ENCODE measurements at regions not wholly inside any gene's neighbourhood (a gene's known extent, or its start where the extent isn't known, plus 50 kb on each side); places are given as distances from the start of the nearest gene placed in this dataset.

- intact Hi-C loops (cut with micrococcal nuclease), result no loop called here
- DNase-seq (no peak), ATAC-seq (no peak)
- POLR2A ChIA-PET, result no interaction called here
- Histone ChIP-seq H3K9me3 (ENCODE audit: control insufficient read depth in 2 of 3, low read length in 3 of 3) (no peaks in the 10 kb centered on the region), H3K4me3 (ENCODE audit: low read length) (no peak overlapping the region), H3K4me1 (ENCODE audit: control insufficient read depth in 2 of 2, insufficient read depth in 2 of 2, low read length in 2 of 2) (no peaks in the 10 kb centered on the region), H3K27me3 (ENCODE audit: control insufficient read depth in 2 of 2, insufficient read depth in 2 of 2, low read length in 2 of 2) (no peaks in the 10 kb centered on the region), H3K36me3 (ENCODE audit: control insufficient read depth in 2 of 3, insufficient read depth in 3 of 3, low read length in 3 of 3) (no peaks in the 10 kb centered on the region), H3K27ac (ENCODE audit: low read depth, low read length) (no peak overlapping the region)
- Mint-ChIP-seq H3K4me3 (no peak overlapping the region), H3K4me1 (peaks cover 0 to 11% (median 0%) of the 10 kb centered on the region in 7 donors), H3K9me3 (peaks cover 0 to 5% (median 0%) of the 10 kb centered on the region in 11 donors), H3K27me3 (peaks cover 0 to 8% (median 5%) of the 10 kb centered on the region in 5 donors), H3K36me3 (peaks cover 0 to 5% (median 0%) of the 10 kb centered on the region in 5 donors), H3K27ac (no peak overlapping the region)
- CTCF ChIA-PET, result no interaction called here
These were observed 78.1 kb upstream of the CDK20 start for GRCh38 chr9:88052321-88052965.

DNA sequence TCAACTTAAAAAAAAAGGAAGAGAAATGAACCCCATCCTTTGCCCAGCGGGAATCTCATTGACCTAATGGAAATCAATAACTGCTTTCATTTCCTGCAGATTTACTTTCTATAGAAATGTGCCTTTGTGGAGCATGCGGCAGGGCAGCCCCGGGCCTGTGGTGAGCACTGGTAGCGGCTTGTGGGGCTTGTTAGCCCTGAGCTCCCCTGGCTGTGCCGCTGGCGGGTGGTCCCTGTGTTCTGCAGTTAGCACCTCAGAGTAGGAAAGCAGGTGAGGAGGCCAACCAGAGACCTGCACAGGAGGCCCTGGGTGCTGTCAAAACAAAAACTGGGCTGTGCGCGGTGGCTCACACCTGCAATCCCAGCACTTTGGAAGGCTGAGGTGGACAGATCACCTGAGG, 76.8 kb upstream of the CDK20 start:
- H3K27me3 ChIP-seq (ENCODE audit: control insufficient read depth in 2 of 2, insufficient read depth in 2 of 2, low read length in 2 of 2), result no peaks in the 10 kb centered on the region
- no peak overlapping the region for H3K4me3 Mint-ChIP-seq
- no peaks in the 10 kb centered on the region for H3K36me3 ChIP-seq (ENCODE audit: control insufficient read depth in 2 of 3, insufficient read depth in 3 of 3, low read length in 3 of 3)
- peaks cover 0 to 11% (median 0%) of the 10 kb centered on the region in 7 donors for H3K4me1 Mint-ChIP-seq
- ATAC-seq (no peak), DNase-seq (no peak)
- no peaks in the 10 kb centered on the region for H3K9me3 ChIP-seq (ENCODE audit: control insufficient read depth in 2 of 3, low read length in 3 of 3)
- H3K9me3 Mint-ChIP-seq, result peaks cover 0 to 5% (median 1%) of the 10 kb centered on the region in 11 donors
- ChIA-PET CTCF (no interaction called here), POLR2A (no interaction called here)
- no peak overlapping the region for H3K4me3 ChIP-seq (ENCODE audit: low read length)
- no peak overlapping the region for H3K27ac Mint-ChIP-seq
- peaks cover 0 to 9% (median 5%) of the 10 kb centered on the region in 5 donors for H3K27me3 Mint-ChIP-seq
- H3K27ac ChIP-seq (ENCODE audit: low read depth, low read length), result no peak overlapping the region
- peaks cover 0 to 7% (median 0%) of the 10 kb centered on the region in 5 donors for H3K36me3 Mint-ChIP-seq
- H3K4me1 ChIP-seq (ENCODE audit: control insufficient read depth in 2 of 2, insufficient read depth in 2 of 2, low read length in 2 of 2), result no peaks in the 10 kb centered on the region
- intact Hi-C loops (cut with micrococcal nuclease), result no loop called here

- Mint-ChIP-seq H3K4me1 (peaks cover 0 to 11% (median 0%) of the 10 kb centered on the region in 7 donors), H3K36me3 (peaks cover 0 to 5% (median 0%) of the 10 kb centered on the region in 5 donors), H3K9me3 (peaks cover 0 to 13% (median 9%) of the 10 kb centered on the region in 11 donors), H3K4me3 (no peak overlapping the region), H3K27me3 (peaks cover 0 to 9% (median 5%) of the 10 kb centered on the region in 5 donors), H3K27ac (no peak overlapping the region)
- no peak for DNase-seq
- Histone ChIP-seq H3K27ac (ENCODE audit: low read depth, low read length) (no peak overlapping the region), H3K27me3 (ENCODE audit: control insufficient read depth in 2 of 2, insufficient read depth in 2 of 2, low read length in 2 of 2) (no peaks in the 10 kb centered on the region), H3K4me3 (ENCODE audit: low read length) (no peak overlapping the region), H3K36me3 (ENCODE audit: control insufficient read depth in 2 of 3, insufficient read depth in 3 of 3, low read length in 3 of 3) (no peaks in the 10 kb centered on the region), H3K4me1 (ENCODE audit: control insufficient read depth in 2 of 2, insufficient read depth in 2 of 2, low read length in 2 of 2) (no peaks in the 10 kb centered on the region), H3K9me3 (ENCODE audit: control insufficient read depth in 2 of 3, low read length in 3 of 3) (peaks cover 0 to 2% (median under 1%) of the 10 kb centered on the region in 3 experiments)
- CTCF ChIA-PET, result no interaction called here
- intact Hi-C loops (cut with micrococcal nuclease), result no loop called here
- POLR2A ChIA-PET, result no interaction called here
- no peak for ATAC-seq
These were observed 75.5 kb upstream of the CDK20 start for GRCh38 chr9:88049677-88050307.

- POLR2A ChIA-PET, result no interaction called here
- no peaks in the 10 kb centered on the region for H3K36me3 ChIP-seq (ENCODE audit: control insufficient read depth in 2 of 3, insufficient read depth in 3 of 3, low read length in 3 of 3)
- Mint-ChIP-seq H3K27me3 (peaks cover 0 to 16% (median 10%) of the 10 kb centered on the region in 5 donors), H3K9me3 (peaks cover 10 to 29% (median 15%) of the 10 kb centered on the region in 11 donors), H3K4me1 (peaks cover 0 to 11% (median 0%) of the 10 kb centered on the region in 7 donors), H3K36me3 (peaks cover 0 to 13% (median 4%) of the 10 kb centered on the region in 5 donors), H3K4me3 (no peak overlapping the region), H3K27ac (no peak overlapping the region)
- H3K4me1 ChIP-seq (ENCODE audit: control insufficient read depth in 2 of 2, insufficient read depth in 2 of 2, low read length in 2 of 2), result no peaks in the 10 kb centered on the region
- DNase-seq (no peak), ATAC-seq (no peak)
- H3K27ac ChIP-seq (ENCODE audit: low read depth, low read length), result no peak overlapping the region
- H3K9me3 ChIP-seq (ENCODE audit: control insufficient read depth in 2 of 3, low read length in 3 of 3), result peaks cover 0 to 14% (median 8%) of the 10 kb centered on the region in 3 experiments
- CTCF ChIA-PET, result no interaction called here
- H3K4me3 ChIP-seq (ENCODE audit: low read length), result no peak overlapping the region
- H3K27me3 ChIP-seq (ENCODE audit: control insufficient read depth in 2 of 2, insufficient read depth in 2 of 2, low read length in 2 of 2), result no peaks in the 10 kb centered on the region
- intact Hi-C loops (cut with micrococcal nuclease), result no loop called here
These were observed 72.2 kb upstream of the CDK20 start for GRCh38 chr9:88046542-88046941.

DNA sequence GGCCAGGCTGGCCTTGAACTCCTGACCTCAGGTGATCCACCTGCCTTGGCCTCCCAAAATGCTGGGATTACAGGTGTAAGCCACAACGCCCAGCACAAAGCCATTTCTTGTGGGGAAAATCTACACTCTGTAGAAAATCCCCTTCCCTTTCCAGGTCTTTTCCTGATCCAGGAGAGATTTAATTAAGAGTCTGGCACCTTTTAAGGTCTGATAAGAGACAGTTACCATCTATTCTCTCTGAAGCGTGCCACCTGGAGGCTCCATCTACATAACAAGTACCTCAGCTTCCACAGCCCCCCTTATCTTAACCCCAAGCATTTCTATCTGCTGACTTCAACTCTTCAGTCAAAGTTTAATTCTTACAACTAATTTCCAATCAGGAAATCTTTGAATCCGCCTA, 71.4 kb upstream of the CDK20 start:
- Histone ChIP-seq H3K9me3 (ENCODE audit: control insufficient read depth in 2 of 3, low read length in 3 of 3) (peaks cover 0 to 14% (median 8%) of the 10 kb centered on the region in 3 experiments), H3K36me3 (ENCODE audit: control insufficient read depth in 2 of 3, insufficient read depth in 3 of 3, low read length in 3 of 3) (no peaks in the 10 kb centered on the region), H3K4me1 (ENCODE audit: control insufficient read depth in 2 of 2, insufficient read depth in 2 of 2, low read length in 2 of 2) (no peaks in the 10 kb centered on the region), H3K27me3 (ENCODE audit: control insufficient read depth in 2 of 2, insufficient read depth in 2 of 2, low read length in 2 of 2) (no peaks in the 10 kb centered on the region), H3K27ac (ENCODE audit: low read depth, low read length) (no peak overlapping the region), H3K4me3 (ENCODE audit: low read length) (no peak overlapping the region)
- ChIA-PET POLR2A (no interaction called here), CTCF (no interaction called here)
- Mint-ChIP-seq H3K4me3 (no peak overlapping the region), H3K27me3 (peaks cover 0 to 22% (median 13%) of the 10 kb centered on the region in 5 donors), H3K36me3 (peaks cover 0 to 13% (median 4%) of the 10 kb centered on the region in 5 donors), H3K4me1 (peaks cover 0 to 11% (median 0%) of the 10 kb centered on the region in 7 donors), H3K27ac (no peak overlapping the region), H3K9me3 (peaks cover 10 to 29% (median 18%) of the 10 kb centered on the region in 11 donors)
- ATAC-seq (no peak), DNase-seq (no peak)
- intact Hi-C loops (cut with micrococcal nuclease), result no loop called here

- Histone ChIP-seq H3K4me1 (ENCODE audit: control insufficient read depth in 2 of 2, insufficient read depth in 2 of 2, low read length in 2 of 2) (no peaks in the 10 kb centered on the region), H3K36me3 (ENCODE audit: control insufficient read depth in 2 of 3, insufficient read depth in 3 of 3, low read length in 3 of 3) (no peaks in the 10 kb centered on the region), H3K27me3 (ENCODE audit: control insufficient read depth in 2 of 2, insufficient read depth in 2 of 2, low read length in 2 of 2) (no peaks in the 10 kb centered on the region), H3K9me3 (ENCODE audit: control insufficient read depth in 2 of 3, low read length in 3 of 3) (peaks cover 0 to 14% (median 8%) of the 10 kb centered on the region in 3 experiments), H3K4me3 (ENCODE audit: low read length) (no peak overlapping the region), H3K27ac (ENCODE audit: low read depth, low read length) (no peak overlapping the region)
- H3K4me3 Mint-ChIP-seq, result no peak overlapping the region
- ChIA-PET CTCF (no interaction called here), POLR2A (no interaction called here)
- H3K4me1 Mint-ChIP-seq, result peaks cover 0 to 7% (median 0%) of the 10 kb centered on the region in 7 donors
- H3K9me3 Mint-ChIP-seq, result peaks cover 10 to 35% (median 18%) of the 10 kb centered on the region in 11 donors
- intact Hi-C loops (cut with micrococcal nuclease), result no loop called here
- peaks cover 0 to 22% (median 13%) of the 10 kb centered on the region in 5 donors for H3K27me3 Mint-ChIP-seq
- H3K36me3 Mint-ChIP-seq, result peaks cover 0 to 13% (median 4%) of the 10 kb centered on the region in 5 donors
- no peak for ATAC-seq
- no peak for DNase-seq
- no peak overlapping the region for H3K27ac Mint-ChIP-seq
These were observed 69.9 kb upstream of the CDK20 start for GRCh38 chr9:88044200-88044599.

All from naive thymus-derived CD4-positive, alpha-beta T cell (primary cell).